ENCODE measurements at regions not wholly inside any gene's neighbourhood (a gene's known extent, or its start where the extent isn't known, plus 50 kb on each side); places are given as distances from the start of the nearest gene placed in this dataset.
A peak's percentile ranks its signal among the peaks of the same experiment; 100 is the strongest.

DNA sequence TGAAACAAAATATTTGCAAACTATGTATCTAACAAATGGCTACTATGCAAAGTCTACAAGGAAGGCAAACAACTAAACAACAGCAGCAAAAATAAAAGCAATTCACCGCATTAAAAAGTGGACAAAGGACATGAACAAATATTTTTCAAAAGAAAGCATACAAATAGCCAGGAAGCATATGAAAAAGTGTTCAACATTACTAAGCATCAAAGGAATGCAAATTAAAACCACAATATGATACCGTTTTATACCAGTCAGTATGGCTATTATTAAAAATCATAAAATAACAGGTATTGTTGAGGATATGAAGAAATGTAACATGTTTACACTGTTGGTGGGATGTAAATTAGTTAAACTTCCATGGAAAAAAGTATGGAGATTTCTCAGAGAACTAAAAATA is 1106.7 kb downstream of the PDHA2 start:
- DNase-seq (ENCODE audit: low read depth, low spot score), result no peak

- DNase-seq (ENCODE audit: low read depth, low spot score), result no peak
Measured at GRCh38 chr4:96952610-96953009, 1112.7 kb downstream of the PDHA2 start.

DNA sequence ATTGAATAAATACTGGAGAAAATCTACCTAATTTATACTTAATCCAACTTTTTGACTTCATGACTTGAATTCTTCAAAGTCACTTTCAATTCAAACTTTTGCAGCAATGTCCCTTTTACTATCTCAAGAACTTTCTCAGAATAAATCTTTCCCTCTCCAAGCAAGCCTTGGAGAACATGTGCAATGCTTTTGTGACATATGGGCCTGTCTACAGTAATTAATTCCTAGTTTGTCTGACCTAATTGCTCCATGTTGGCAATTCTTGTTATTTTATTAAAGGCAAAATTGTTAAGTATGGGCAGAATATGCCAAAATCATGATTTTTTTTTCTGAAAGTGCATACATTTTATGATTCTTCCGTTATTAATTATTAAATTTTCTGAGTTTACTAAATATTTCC is 1115.3 kb downstream of the PDHA2 start:
- DNase-seq (ENCODE audit: low read depth, low spot score), result no peak

DNA sequence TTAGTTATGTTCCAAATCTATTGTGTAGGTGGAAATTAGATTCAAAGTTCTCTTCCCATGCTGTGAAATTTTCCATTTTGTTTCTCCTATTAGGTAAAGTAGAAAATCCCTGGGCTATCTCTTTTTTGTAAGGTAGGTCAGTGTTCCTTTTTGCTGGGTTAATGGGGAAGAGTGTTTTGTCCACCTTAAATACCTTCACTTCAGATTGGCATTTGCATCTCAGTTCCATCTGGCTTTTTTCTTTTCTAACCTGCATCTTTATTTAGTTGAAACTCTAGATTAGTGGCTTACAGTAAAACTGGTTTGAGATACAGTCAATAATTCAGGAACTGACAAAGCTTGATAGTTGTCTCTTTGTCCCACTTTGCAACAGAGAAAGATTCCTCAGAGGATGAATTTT is 1115.8 kb downstream of the PDHA2 start:
- no peak for DNase-seq (ENCODE audit: low read depth, low spot score)

GRCh38 chr4:96969455-96969854 is 1129.6 kb downstream of the PDHA2 start:
- DNase-seq (ENCODE audit: low read depth, low spot score), result no peak

GRCh38 chr4:96972920-96973319 is 1133.0 kb downstream of the PDHA2 start:
- no peak for DNase-seq (ENCODE audit: low read depth, low spot score)

DNA sequence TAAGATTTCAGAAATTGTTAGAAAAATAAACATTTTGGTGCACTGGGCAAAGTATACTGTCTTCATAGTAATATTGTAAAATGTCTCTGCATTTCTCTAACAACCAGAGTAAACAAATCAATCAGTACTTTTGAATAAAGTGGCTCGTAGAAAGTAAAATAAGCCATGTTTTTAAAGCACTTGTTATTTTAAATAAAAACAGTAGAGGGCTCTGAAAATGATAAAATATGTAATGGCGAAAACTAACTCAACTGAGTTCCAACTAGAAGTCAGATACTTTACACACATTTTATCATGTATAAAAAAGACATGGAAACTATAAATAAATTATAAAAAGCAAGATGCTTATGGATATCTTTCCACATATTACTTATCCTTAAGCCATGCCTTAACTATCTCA is 1134.4 kb downstream of the PDHA2 start:
- DNase-seq (ENCODE audit: low read depth, low spot score), result no peak

DNA sequence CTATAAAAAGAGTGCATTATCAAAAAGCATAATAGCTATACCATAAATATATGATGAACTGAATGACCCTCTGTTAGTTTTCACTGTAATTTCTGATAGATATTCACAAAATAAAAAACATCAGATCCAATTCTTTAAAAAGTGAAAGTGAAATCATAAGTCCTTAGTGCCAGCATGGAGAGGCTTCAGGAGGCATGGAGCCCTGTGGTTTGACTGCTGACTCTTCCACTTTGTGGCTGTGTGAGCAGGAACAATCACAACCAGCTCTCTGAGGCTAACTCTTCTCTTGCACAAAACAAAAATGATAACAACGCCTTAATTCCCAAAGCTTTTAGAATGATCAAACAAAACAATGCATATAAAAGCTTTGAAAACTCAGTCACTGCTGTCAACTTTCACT is 1143.9 kb downstream of the PDHA2 start:
- no peak for DNase-seq (ENCODE audit: low read depth, low spot score)

DNA sequence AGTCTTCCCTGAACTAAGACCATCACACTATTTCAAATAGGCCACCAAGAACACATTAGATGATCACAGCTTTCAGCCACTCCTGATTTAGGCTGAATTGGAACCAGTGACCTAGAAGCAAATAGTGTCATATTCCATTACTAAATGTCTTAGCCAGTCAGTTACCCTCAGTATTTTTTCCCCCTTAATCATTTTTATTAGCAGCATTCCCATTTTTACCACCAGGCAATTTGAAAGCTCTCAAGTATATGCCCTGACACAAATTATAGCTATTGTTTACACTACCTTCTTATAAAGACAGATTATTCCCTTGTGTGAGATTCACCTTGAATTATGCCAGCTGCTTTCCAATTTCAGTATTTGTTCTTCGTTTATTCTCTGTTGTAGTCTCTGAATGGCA is 1146.9 kb downstream of the PDHA2 start:
- no peak for DNase-seq (ENCODE audit: low read depth, low spot score)

GRCh38 chr4:96991083-96991482 is 1151.2 kb downstream of the PDHA2 start:
- DNase-seq (ENCODE audit: low read depth, low spot score), result no peak

GRCh38 chr4:96992443-96992842 is 1150.8 kb downstream of the STPG2 start:
- no peak for DNase-seq (ENCODE audit: low read depth, low spot score)

GRCh38 chr4:96993560-96993959 is 1149.7 kb downstream of the STPG2 start:
- peak; percentile 13 for DNase-seq (ENCODE audit: low read depth, low spot score)

- no peak for DNase-seq (ENCODE audit: low read depth, low spot score)
Measured at GRCh38 chr4:97003715-97004114, 1139.6 kb downstream of the STPG2 start.

DNA sequence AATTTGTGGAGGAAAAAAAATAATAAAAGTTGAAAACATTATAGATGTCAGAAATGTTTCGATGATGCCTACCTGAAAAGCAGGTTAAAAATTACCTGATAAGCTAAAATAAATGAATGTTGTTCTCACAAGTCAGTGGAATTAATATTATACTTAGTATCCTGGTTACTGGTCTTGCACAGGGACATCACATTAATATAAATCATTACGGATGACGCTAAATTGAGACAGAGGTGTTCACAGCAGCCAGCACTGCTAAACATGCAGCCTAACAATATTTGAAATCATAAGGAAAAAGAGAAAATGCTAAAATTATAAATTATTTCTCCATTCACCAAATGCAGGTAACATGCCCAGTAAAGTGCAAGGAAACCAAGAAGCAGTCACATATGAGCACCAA is 1130.0 kb downstream of the STPG2 start:
- no peak for DNase-seq (ENCODE audit: low read depth, low spot score)

DNA sequence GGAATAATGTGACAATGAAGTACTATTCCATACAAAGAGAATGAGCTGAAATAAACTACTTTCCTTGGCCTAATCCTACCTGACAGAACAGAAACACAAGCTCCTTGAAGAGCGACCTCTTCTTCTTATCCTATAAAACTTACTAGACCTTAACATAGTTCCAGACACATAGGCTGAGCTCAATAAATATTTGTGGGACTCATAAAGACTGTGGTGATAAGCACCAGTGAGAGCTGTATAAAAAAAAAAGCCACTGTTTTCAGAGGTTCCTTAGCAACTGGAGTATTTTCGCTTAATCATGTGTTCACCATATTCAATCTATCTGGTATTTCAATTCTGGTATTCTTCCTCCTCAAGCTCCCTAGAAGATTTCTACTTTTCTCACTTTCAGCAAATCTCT is 1129.6 kb downstream of the STPG2 start:
- no peak for DNase-seq (ENCODE audit: low read depth, low spot score)

DNA sequence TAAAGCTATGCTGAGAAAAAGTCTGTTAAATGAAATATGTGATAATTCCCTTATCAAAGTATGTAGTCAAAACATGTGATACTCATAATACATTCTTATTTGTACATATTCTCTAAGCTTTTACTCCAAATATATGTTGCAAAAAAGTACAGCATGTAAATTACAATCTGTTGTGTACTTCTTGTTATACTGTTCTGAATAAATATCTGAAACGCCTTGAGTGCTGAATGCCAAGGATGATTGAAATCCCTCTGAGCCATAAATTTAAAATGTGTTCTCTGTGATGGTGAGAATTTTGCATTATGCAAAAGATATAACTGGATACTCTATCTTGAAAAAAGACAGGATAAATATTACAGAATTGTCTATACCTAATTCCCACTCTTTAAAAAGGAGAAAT is 1128.0 kb downstream of the STPG2 start:
- no peak for DNase-seq (ENCODE audit: low read depth, low spot score)

DNA sequence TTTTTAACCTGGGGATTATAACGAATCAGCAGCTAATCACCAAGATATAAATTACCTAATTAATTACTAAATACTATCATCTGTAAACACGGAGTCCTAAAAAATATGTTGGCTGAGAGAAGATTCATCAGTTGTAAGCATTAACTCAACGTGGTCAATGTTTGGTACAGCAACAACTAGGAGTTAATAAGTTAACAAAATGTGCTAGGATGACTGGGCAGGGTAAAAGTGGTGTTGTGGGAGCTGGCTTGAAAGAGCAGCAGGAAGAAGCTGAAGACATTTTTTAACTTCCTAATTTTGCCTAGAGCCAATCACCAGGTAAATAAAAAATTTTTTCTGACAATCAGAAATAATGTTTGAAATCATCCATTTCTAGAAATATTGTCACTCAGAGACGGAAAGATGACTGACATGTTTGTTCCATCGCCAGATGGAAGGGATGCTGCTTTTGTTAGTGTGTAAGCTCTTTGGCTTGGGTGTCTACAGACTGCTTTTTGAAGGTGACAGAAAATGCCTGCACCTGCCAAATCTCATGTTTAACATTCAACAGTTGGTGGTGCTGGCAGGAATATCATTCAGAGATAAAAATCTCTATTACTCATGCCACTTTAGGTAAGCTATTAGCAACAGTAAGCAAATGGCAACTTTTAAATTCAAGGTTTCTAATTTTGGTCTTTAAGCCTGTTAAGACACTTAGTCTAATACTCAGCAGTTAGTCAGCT is 1126.9 kb downstream of the STPG2 start:
- no peak for DNase-seq (ENCODE audit: low read depth, low spot score)

GRCh38 chr4:97027728-97028410 is 1115.4 kb downstream of the STPG2 start:
- DNase-seq (ENCODE audit: low read depth, low spot score), result no peak

DNA sequence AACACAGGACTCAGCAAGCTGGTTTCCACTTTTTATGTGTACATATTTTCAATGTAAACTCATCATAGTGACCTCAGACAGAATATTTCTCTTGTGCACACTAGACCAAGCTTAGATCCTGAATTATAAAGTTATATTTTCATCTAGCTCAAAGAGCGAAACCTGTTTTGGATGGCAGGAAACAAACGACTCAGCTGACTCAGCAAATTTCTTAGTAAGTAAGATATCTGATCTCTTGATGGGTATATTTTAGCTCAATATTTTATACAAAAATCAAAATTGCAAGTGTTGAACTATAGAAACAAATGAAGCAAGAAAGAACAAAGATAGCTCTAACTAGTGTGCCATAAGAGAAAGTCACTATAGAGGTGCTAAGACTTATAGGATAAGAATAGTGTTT is 1114.5 kb downstream of the STPG2 start:
- no peak for DNase-seq (ENCODE audit: low read depth, low spot score)

GRCh38 chr4:97037411-97038145 is 1105.7 kb downstream of the STPG2 start:
- peak; percentile 94 for DNase-seq (ENCODE audit: low read depth, low spot score)

DNA sequence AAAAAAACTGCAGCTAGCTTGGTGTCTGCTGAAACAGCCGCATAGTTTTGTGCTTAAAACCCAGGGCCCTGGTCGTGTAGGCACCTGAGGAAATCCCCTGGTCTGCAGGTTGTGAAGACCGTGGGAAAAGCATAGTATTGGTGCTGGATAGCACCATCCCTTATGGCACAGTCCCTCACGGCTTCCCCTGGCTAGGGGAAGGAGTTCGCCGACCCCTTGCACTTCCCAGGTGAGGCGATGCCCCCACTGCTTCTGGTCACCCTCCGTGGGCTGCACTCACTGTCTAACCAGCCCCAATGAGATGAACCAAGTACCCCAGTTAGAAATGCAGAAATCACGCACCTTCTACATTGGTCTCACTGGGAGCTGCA is 1105.1 kb downstream of the STPG2 start:
- no peak for DNase-seq (ENCODE audit: low read depth, low spot score)

DNA sequence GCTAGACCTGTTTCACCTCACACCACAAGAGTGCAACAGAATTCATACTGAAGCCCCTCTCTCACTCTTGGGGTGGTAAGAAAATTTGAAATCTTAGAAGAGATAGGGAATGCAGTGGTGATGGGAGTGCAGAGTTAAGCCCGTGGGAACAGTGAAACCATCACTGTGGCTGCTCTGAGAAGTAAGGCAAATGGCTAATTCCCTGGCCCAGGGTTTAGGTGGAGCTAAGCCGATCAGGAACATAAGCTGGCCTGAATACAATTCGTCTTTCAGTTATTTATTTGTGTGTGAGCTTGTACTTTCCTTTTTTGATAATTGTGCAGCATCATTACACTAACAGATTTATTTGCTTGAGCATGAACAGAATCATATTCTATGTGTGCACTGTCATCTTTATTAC is 1070.6 kb downstream of the STPG2 start:
- no peak for DNase-seq (ENCODE audit: low read depth, low spot score)

DNA sequence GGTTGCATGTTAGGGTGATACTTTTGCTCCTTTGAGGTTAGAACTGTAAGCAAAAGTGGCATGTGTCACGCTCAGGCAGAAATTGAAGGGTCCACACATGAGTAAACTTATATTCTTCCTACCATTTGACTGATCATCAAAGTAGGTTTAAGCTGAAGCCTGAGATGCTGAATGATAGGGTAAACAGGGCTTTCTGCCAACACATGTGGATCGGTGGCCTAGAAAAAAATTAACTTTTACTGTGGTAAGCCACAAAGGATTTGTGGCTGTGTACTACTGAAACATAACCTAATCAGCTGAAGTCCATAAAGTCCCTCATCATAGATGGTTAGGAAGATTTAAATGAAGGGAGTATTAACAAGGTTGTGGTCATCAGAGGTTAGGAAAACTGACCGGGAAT is 1070.1 kb downstream of the STPG2 start:
- no peak for DNase-seq (ENCODE audit: low read depth, low spot score)

All from ELF-1 (cell line).